AG04450 (cell line): ENCODE measurements at regions not wholly inside any gene's neighbourhood (a gene's known extent, or its start where the extent isn't known, plus 50 kb on each side); places are given as distances from the start of the nearest gene placed in this dataset.

Experiments
- CTCF ChIA-PET: fragments of 300-600, 350-600 bp; formaldehyde crosslinking; extraction: SDS; loops from one replicate; lab custom pipeline; 2022; ENCODE audit warnings: antibody characterized with exemption, inconsistent platforms; lab: Charles Lee
- POLR2A ChIA-PET: fragments of 350-600 bp; formaldehyde crosslinking; extraction: SDS; loops from one replicate; lab custom pipeline; 2021; ENCODE audit warnings: antibody characterized with exemption, inconsistent platforms; lab: Yijun Ruan, JAX
- DNase-seq: peaks from one replicate; pipeline ENCODE4 v3.0.0-alpha.2; 2011; ENCODE audit warnings: low read depth, low spot score
- H3K27ac ChIP-seq: one replicate; pipeline ENCODE4 v1.5.1; 2012; ENCODE audit warnings: low read depth, low read length, control low read depth
- H3K27me3 ChIP-seq: one replicate; pipeline ENCODE4 v1.6.0; 2012; ENCODE audit warnings: low read length; ENCODE audit not compliant: control insufficient read depth, insufficient read depth
- H3K4me3 ChIP-seq: 2 replicates; pipeline ENCODE4 v1.5.1; 2011; ENCODE audit warnings: mild to moderate bottlenecking, low read depth, low read length, control low read depth
- H3K9me3 ChIP-seq: 2 replicates; pipeline ENCODE4 v1.5.1; 2012; ENCODE audit warnings: low read length; ENCODE audit not compliant: control insufficient read depth, insufficient read depth
- TF ChIP-seq, protein P1 (sequence below): IDR thresholded peaks from 2 replicates; pipeline ENCODE4 v1.5.1; 2011; ENCODE audit warnings: low read depth, low read length, control low read depth, inconsistent platforms

DNA sequence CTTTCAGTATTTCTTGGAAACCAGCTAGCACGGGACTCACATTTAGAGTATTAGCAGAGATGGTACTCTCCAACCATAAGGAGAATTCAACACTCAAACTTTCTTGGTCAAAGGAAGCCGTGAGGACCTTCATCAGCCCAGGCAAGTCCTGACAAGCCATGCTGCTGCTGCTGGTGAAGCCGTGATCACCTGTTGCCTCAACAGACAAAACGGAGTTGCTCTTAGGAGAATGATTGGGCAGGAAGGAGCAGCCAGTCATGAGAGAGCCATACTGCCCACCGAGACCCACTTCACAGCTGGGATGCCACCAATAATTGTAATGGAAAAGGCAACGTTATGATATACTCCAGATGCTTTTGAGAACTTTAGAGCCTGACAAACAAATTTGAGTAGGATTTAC lies 60.8 kb upstream of the PLPP4 start:
- peaks cover 39% of the 10 kb centered on the region for H3K9me3 ChIP-seq
- H3K4me3 ChIP-seq = no peak overlapping the region
- POLR2A ChIA-PET = no interaction called here
- CTCF ChIA-PET = no interaction called here
- H3K27me3 ChIP-seq = no peaks in the 10 kb centered on the region
- TF ChIP-seq, protein P1, sequence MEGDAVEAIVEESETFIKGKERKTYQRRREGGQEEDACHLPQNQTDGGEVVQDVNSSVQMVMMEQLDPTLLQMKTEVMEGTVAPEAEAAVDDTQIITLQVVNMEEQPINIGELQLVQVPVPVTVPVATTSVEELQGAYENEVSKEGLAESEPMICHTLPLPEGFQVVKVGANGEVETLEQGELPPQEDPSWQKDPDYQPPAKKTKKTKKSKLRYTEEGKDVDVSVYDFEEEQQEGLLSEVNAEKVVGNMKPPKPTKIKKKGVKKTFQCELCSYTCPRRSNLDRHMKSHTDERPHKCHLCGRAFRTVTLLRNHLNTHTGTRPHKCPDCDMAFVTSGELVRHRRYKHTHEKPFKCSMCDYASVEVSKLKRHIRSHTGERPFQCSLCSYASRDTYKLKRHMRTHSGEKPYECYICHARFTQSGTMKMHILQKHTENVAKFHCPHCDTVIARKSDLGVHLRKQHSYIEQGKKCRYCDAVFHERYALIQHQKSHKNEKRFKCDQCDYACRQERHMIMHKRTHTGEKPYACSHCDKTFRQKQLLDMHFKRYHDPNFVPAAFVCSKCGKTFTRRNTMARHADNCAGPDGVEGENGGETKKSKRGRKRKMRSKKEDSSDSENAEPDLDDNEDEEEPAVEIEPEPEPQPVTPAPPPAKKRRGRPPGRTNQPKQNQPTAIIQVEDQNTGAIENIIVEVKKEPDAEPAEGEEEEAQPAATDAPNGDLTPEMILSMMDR = no peak
- no peak overlapping the region for H3K27ac ChIP-seq
- DNase-seq = no peak

DNA sequence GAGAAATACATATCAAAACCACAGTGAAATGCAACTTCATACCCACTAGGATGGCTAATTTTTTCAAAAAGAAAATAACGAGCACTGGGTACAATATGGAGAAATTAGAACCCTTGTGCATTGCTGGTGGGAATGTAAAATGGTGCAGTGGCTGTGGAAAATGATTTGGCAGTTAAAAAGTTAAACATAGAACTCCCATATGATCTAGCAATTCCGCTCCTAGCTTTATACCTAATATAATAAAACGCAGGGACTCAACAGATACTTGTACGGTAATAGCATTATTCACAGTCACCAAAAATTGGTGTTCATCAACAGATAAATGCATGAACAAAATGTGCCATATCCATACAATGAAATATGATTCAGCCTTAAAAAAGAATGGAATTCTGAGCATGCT lies 58.8 kb upstream of the PLPP4 start:
- CTCF ChIA-PET = no interaction called here

DNA sequence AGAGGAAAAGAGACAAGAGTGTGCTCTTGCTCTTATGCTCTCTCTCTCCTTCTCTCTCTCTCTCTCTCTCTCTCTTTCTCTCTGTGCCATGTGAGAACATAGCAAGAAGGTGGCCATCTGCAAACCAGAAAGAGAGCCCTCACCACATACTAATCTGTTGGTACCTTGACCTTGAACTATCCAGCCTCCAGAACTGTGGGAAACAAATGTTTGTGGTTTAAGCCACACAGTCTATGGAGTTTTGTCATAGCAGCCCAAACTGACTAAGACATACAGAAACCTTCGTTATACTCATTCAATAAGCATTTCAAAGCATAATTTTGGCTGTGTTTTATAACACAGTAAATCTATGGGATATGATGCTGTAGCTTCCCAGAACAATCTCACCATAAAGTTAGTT lies 56.4 kb upstream of the PLPP4 start:
- POLR2A ChIA-PET = no interaction called here

More for the DNA sequence above, 58.8 kb upstream of the PLPP4 start:
- H3K9me3 ChIP-seq = peaks cover 34% of the 10 kb centered on the region
- no peak overlapping the region for H3K4me3 ChIP-seq
- H3K27ac ChIP-seq = no peak overlapping the region
- DNase-seq = no peak
- H3K27me3 ChIP-seq = no peaks in the 10 kb centered on the region
- TF ChIP-seq, protein P1 = no peak
- POLR2A ChIA-PET = no interaction called here

DNA sequence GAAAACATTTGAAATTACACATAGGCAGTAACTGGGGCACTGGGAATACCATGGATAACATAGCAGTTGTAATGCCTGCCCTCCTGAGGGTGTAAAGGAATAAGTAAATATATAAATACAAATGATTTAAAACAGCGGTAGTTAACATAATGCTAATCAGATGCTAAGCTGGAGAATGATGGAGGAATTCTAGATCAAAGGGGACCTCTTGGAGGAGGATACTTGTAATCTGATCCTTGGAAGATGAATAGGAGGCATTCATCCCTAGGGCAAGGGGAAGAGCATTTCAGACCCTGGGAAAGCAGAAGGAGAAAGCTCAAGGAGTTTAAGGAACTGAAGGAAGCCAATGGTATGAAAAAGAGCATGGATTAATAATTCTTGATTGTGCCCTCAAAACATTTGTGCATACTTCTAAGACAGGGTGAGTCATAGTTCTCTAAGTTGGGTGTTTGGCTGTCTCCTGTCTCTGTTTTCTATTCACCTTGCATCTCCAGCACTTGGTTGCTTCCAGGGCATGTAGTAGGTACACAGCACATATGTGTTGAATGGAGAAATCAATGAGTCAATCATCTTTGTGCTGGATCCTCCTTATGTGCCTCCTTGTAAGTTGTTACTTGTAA lies 54.8 kb upstream of the PLPP4 start:
- Histone ChIP-seq H3K9me3 (peaks cover 16% of the 10 kb centered on the region), H3K27me3 (no peaks in the 10 kb centered on the region), H3K27ac (no peak overlapping the region), H3K4me3 (no peak overlapping the region)
- TF ChIP-seq, protein P1 = no peak
- CTCF ChIA-PET = no interaction called here
- DNase-seq = no peak
- POLR2A ChIA-PET = no interaction called here

More for the DNA sequence above, 56.4 kb upstream of the PLPP4 start:
- H3K27ac ChIP-seq = no peak overlapping the region
- TF ChIP-seq, protein P1 = no peak
- CTCF ChIA-PET = no interaction called here
- H3K27me3 ChIP-seq = no peaks in the 10 kb centered on the region
- H3K9me3 ChIP-seq = peaks cover 19% of the 10 kb centered on the region
- no peak for DNase-seq
- no peak overlapping the region for H3K4me3 ChIP-seq

DNA sequence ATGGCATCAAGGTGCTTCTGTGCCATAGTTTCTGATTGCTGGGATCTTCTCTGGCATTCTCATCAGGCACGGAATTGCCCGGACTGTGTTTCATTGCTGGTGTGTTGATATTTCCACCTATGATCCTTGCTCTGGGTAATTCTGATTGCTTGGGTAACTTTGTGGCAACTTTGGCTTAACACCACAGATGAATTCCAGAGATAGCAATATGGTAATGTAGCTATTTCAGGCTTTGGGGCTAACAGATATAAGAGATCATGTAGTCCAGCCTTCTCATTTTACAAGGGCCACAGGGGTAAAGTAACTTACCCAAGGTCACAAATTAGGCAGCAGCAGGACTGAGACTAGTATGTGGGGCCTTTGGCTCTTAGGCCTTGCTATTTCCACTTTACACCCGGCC lies 53.9 kb upstream of the PLPP4 start:
- TF ChIP-seq, protein P1 = no peak
- CTCF ChIA-PET = no interaction called here
- POLR2A ChIA-PET = no interaction called here
- H3K9me3 ChIP-seq = peaks cover 16% of the 10 kb centered on the region
- no peak overlapping the region for H3K4me3 ChIP-seq
- no peak overlapping the region for H3K27ac ChIP-seq
- no peaks in the 10 kb centered on the region for H3K27me3 ChIP-seq
- DNase-seq = no peak
